GM12865 (cell line): ENCODE measurements at regions not wholly inside any gene's neighbourhood (a gene's known extent, or its start where the extent isn't known, plus 50 kb on each side); places are given as distances from the start of the nearest gene placed in this dataset.

Experiments used
- DNase-seq: peaks from one replicate; pipeline ENCODE4 v3.0.0; 2010; ENCODE audit warnings: low read depth
- H3K4me3 ChIP-seq: 2 replicates; pipeline ENCODE4 v1.5.1; 2011; ENCODE audit warnings: mild to moderate bottlenecking, low read depth, low read length, control low read depth
- TF ChIP-seq, protein P1 (sequence below): IDR thresholded peaks from 2 replicates; pipeline ENCODE4 v1.5.1; 2011; ENCODE audit warnings: low read length, control low read depth, low read depth, inconsistent platforms; ENCODE audit not compliant: insufficient read depth; ENCODE audit errors: missing control alignments

DNA sequence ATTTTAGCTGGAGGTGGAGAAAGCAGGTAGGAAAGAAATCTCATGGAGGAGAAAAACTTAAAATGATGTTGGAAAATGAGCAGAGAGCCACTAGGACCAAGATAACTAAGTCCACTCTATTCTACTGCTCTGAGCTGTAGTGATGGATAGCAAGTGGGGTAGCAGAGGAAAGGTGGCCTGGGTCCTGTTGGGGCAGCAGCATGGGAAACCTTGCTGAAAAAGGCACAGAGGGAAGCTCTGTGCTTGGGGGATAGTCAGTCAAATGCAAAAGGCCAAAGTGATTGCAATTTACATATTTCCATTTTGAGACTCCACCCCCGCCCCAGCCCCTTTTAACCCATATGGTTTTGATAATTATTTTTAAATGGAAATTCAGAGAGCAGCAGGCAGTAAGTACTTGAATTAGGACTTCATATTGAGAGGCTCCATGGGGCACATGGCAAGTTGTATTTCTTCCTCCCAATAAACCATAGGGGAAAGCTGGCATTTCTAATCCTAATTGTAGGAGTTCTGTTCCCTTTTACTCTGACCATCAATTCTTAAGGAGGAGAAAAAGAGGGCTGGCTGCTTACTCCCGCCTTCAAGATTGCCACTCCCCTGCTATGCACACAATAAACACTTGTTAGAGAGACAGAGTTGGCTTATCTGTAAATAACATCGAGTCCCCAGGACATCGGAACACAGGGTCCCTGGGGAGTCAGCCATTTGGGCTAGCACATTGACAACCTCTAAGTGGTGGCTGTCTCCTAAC lies 1341.5 kb upstream of the TENM4 start:
- no peak overlapping the region for H3K4me3 ChIP-seq
- no peak for DNase-seq
- TF ChIP-seq, protein P1, sequence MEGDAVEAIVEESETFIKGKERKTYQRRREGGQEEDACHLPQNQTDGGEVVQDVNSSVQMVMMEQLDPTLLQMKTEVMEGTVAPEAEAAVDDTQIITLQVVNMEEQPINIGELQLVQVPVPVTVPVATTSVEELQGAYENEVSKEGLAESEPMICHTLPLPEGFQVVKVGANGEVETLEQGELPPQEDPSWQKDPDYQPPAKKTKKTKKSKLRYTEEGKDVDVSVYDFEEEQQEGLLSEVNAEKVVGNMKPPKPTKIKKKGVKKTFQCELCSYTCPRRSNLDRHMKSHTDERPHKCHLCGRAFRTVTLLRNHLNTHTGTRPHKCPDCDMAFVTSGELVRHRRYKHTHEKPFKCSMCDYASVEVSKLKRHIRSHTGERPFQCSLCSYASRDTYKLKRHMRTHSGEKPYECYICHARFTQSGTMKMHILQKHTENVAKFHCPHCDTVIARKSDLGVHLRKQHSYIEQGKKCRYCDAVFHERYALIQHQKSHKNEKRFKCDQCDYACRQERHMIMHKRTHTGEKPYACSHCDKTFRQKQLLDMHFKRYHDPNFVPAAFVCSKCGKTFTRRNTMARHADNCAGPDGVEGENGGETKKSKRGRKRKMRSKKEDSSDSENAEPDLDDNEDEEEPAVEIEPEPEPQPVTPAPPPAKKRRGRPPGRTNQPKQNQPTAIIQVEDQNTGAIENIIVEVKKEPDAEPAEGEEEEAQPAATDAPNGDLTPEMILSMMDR = no peak

GRCh38 chr11:80779905-80780605 lies 1339.2 kb upstream of the TENM4 start:
- TF ChIP-seq, protein P1 = no peak
- DNase-seq = no peak
- no peak overlapping the region for H3K4me3 ChIP-seq

- no peak for DNase-seq
- TF ChIP-seq, protein P1 = no peak
- no peak overlapping the region for H3K4me3 ChIP-seq
Measured at GRCh38 chr11:80778941-80779340, 1338.1 kb upstream of the TENM4 start.

GRCh38 chr11:80778432-80778831 lies 1337.6 kb upstream of the TENM4 start:
- peak; percentile 26 for DNase-seq
- no peak overlapping the region for H3K4me3 ChIP-seq
- TF ChIP-seq, protein P1 = no peak

- TF ChIP-seq, protein P1 = no peak
- no peak overlapping the region for H3K4me3 ChIP-seq
- no peak for DNase-seq
Measured at GRCh38 chr11:80773919-80774318, 1333.1 kb upstream of the TENM4 start.

- no peak overlapping the region for H3K4me3 ChIP-seq
- no peak for DNase-seq
- TF ChIP-seq, protein P1 = no peak
Measured at GRCh38 chr11:80771017-80771416, 1330.2 kb upstream of the TENM4 start.
